GM21367 (cell line): ENCODE measurements at regions not wholly inside any gene's neighbourhood (a gene's known extent, or its start where the extent isn't known, plus 50 kb on each side); places are given as distances from the start of the nearest gene placed in this dataset.

ENCODE experiments used
- ATAC-seq: cut with Tn5 transposase; IDR thresholded peaks from one replicate; pipeline ENCODE4 v1.9.1; 2021; ENCODE audit not compliant: unreplicated experiment

GRCh38 chr10:63735305-63735704 is 214.1 kb downstream of the REEP3 start:
- no peak for ATAC-seq

GRCh38 chr10:63738410-63738809 is 217.2 kb downstream of the REEP3 start:
- no peak for ATAC-seq

- ATAC-seq, result no peak
Measured at GRCh38 chr10:63744060-63744941, 223.1 kb downstream of the REEP3 start.

- ATAC-seq, result no peak
Measured at GRCh38 chr10:63749915-63750314, 228.7 kb downstream of the REEP3 start.

GRCh38 chr10:63751836-63752235 is 230.6 kb downstream of the REEP3 start:
- no peak for ATAC-seq

- no peak for ATAC-seq
Measured at GRCh38 chr10:63752318-63752717, 231.1 kb downstream of the REEP3 start.

- no peak for ATAC-seq
Measured at GRCh38 chr10:63753808-63754207, 232.6 kb downstream of the REEP3 start.

- ATAC-seq, result no peak
Measured at GRCh38 chr10:63755441-63755840, 234.2 kb downstream of the REEP3 start.

GRCh38 chr10:63757067-63757466 is 235.9 kb downstream of the REEP3 start:
- ATAC-seq, result no peak

GRCh38 chr10:63758080-63758479 is 236.9 kb downstream of the REEP3 start:
- ATAC-seq, result no peak

- no peak for ATAC-seq
Measured at GRCh38 chr10:63759335-63759734, 238.1 kb downstream of the REEP3 start.

- ATAC-seq, result no peak
Measured at GRCh38 chr10:63760034-63760707, 239.0 kb downstream of the REEP3 start.

- ATAC-seq, result no peak
Measured at GRCh38 chr10:63760708-63761047, 239.5 kb downstream of the REEP3 start.

- no peak for ATAC-seq
Measured at GRCh38 chr10:63761243-63761642, 240.0 kb downstream of the REEP3 start.

GRCh38 chr10:63763744-63764143 is 242.5 kb downstream of the REEP3 start:
- no peak for ATAC-seq

- ATAC-seq, result no peak
Measured at GRCh38 chr10:63765126-63765525, 243.9 kb downstream of the REEP3 start.

GRCh38 chr10:63766745-63767137 is 245.5 kb downstream of the REEP3 start:
- ATAC-seq, result no peak

- no peak for ATAC-seq
Measured at GRCh38 chr10:63767138-63767801, 246.1 kb downstream of the REEP3 start.

- no peak for ATAC-seq
Measured at GRCh38 chr10:63769367-63769766, 248.2 kb downstream of the REEP3 start.

GRCh38 chr10:63770523-63770922 is 249.3 kb downstream of the REEP3 start:
- no peak for ATAC-seq

- no peak for ATAC-seq
Measured at GRCh38 chr10:63772491-63772890, 251.3 kb downstream of the REEP3 start.

GRCh38 chr10:63773106-63773505 is 251.9 kb downstream of the REEP3 start:
- ATAC-seq, result no peak
